Smooth muscle cell (in vitro differentiated cells): ENCODE measurements at regions not wholly inside any gene's neighbourhood (a gene's known extent, or its start where the extent isn't known, plus 50 kb on each side); places are given as distances from the start of the nearest gene placed in this dataset.
"Not testable (repeated sequence)": the region's sequence is repeated elsewhere in the genome, so short reads cannot be mapped to it uniquely, and the experiment has no call there.

Experiments
- DNase-seq: peaks from one replicate; lab custom pipeline; 2025; ENCODE audit not compliant: unreplicated experiment; lab: John Stamatoyannopoulos, UW
- H2AFZ ChIP-seq: fragments of 200-600 bp; sonication (generic); 2 replicates; pipeline ENCODE4 v1.6.0; 2016; ENCODE audit warnings: antibody characterized with exemption, low read depth, mild to moderate bottlenecking
- H3F3A ChIP-seq: fragments of 200-600 bp; sonication (generic); 2 replicates; pipeline ENCODE4 v1.6.0; 2017; ENCODE audit warnings: antibody characterized with exemption, low read depth
- H3K27ac ChIP-seq: fragments of 200-600 bp; sonication (generic); 2 replicates; pipeline ENCODE4 v1.5.1; 2016; ENCODE audit warnings: low read depth, mild to moderate bottlenecking
- H3K27me3 ChIP-seq: fragments of 200-600 bp; sonication (generic); 2 replicates; pipeline ENCODE4 v1.6.1; 2016; ENCODE audit warnings: low read depth, mild to moderate bottlenecking
- H3K36me3 ChIP-seq: fragments of 200-600 bp; sonication (generic); 2 replicates; pipeline ENCODE4 v1.5.1; 2016; ENCODE audit warnings: low read depth
- H3K4me1 ChIP-seq: fragments of 200-600 bp; sonication (generic); 2 replicates; pipeline ENCODE4 v1.5.1; 2016; ENCODE audit warnings: low read depth
- H3K4me2 ChIP-seq: fragments of 200-600 bp; sonication (generic); 2 replicates; pipeline ENCODE4 v1.6.0; 2016; ENCODE audit warnings: mild to moderate bottlenecking
- H3K4me3 ChIP-seq: fragments of 200-600 bp; sonication (generic); 2 replicates; pipeline ENCODE4 v1.5.1; 2016; ENCODE audit warnings: mild to moderate bottlenecking
- H3K79me2 ChIP-seq: fragments of 200-600 bp; sonication (generic); 2 replicates; pipeline ENCODE4 v1.6.0; 2016; ENCODE audit warnings: low read depth, mild to moderate bottlenecking
- H3K9ac ChIP-seq: fragments of 200-600 bp; sonication (generic); 2 replicates; pipeline ENCODE4 v1.6.0; 2016; ENCODE audit warnings: low read depth
- H3K9me3 ChIP-seq: fragments of 200-600 bp; sonication (generic); replicated peaks from 2 replicates; pipeline ENCODE4 v1.5.1; 2016; ENCODE audit warnings: low read depth
- H4K20me1 ChIP-seq: fragments of 200-600 bp; sonication (generic); 2 replicates; pipeline ENCODE4 v1.6.0; 2016; ENCODE audit warnings: low read depth
- CTCF ChIP-seq: fragments of 200-600 bp; sonication (generic); IDR thresholded peaks from 2 replicates; pipeline ENCODE4 v1.5.1; 2017; ENCODE audit warnings: borderline replicate concordance, mild to moderate bottlenecking, antibody characterized with exemption; ENCODE audit not compliant: insufficient read depth, poor library complexity, severe bottlenecking
- WGBS: methylation state at CpG from one replicate; pipeline ENCODE4 v1.1.7; 2016; ENCODE audit warnings: low lambda C conversion rate; 5-methylcytosine and 5-hydroxymethylcytosine counted together

DNA sequence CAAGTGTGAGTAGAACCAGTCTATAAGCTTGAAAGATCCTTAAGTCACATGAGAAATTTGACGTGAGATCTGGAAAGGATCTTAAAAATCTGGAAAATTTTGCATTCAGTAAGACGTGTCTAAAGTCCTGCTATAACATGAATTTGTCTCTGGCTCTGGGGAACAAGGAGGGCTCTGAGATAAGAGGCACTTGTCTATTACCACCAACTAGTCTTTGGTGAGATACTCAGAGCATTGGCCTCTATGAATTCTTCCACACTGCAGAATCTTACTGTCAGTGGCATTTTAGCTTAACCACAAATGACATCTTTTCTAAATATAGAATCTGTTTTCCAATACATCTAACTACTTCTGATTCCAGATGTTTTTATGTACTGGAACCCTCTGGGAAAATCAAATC, 1504.5 kb downstream of the DPP10 start:
- H3K36me3 ChIP-seq = no peaks in the 10 kb centered on the region
- peaks cover 14% of the 10 kb centered on the region for H3K27me3 ChIP-seq
- no peak for TF ChIP-seq CTCF
- no peaks in the 10 kb centered on the region for H3K79me2 ChIP-seq
- H4K20me1 ChIP-seq = no peaks in the 10 kb centered on the region
- WGBS = 39% methylated on average over 2 of the region's 2 CpGs
- no peak for DNase-seq
- no peaks in the 10 kb centered on the region for H3K9me3 ChIP-seq
- H3K9ac ChIP-seq = no peak overlapping the region
- no peaks in the 10 kb centered on the region for H3F3A ChIP-seq
- H3K4me3 ChIP-seq = no peak overlapping the region
- no peaks in the 10 kb centered on the region for H3K4me1 ChIP-seq
- no peak overlapping the region for H2AFZ ChIP-seq
- no peak overlapping the region for H3K27ac ChIP-seq
- H3K4me2 ChIP-seq = peak overlapping the region; percentile 10

DNA sequence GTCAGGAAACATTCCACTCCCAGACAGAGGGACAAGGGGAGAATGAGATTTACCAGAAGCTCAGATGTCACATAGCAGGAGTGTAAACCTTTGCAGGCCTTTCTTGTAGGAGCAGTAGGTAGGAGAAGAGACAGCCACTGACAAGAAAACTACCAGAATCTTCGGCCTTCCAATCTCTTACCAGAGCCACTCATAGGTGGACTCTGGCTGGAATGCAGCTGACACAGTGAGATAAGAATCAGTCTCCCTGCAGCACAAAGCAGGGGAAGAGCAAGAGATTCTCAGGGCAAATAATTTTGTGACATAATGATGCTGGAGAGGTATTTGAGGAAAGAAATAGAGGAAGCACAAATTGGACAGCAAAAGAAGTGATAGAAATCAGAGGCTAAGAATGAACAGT, 1534.5 kb downstream of the DPP10 start:
- Histone ChIP-seq H3K36me3 (no peaks in the 10 kb centered on the region), H3K9me3 (no peaks in the 10 kb centered on the region), H3K27ac (no peak overlapping the region), H4K20me1 (no peaks in the 10 kb centered on the region), H3F3A (no peaks in the 10 kb centered on the region), H2AFZ (no peak overlapping the region), H3K79me2 (no peaks in the 10 kb centered on the region), H3K4me1 (no peaks in the 10 kb centered on the region), H3K4me2 (peak overlapping the region; percentile 17), H3K27me3 (peaks cover 42% of the 10 kb centered on the region), H3K9ac (no peak overlapping the region), H3K4me3 (no peak overlapping the region)
- no peak for TF ChIP-seq CTCF
- no peak for DNase-seq
- 6% methylated on average over 1 of the region's 1 CpG for WGBS

DNA sequence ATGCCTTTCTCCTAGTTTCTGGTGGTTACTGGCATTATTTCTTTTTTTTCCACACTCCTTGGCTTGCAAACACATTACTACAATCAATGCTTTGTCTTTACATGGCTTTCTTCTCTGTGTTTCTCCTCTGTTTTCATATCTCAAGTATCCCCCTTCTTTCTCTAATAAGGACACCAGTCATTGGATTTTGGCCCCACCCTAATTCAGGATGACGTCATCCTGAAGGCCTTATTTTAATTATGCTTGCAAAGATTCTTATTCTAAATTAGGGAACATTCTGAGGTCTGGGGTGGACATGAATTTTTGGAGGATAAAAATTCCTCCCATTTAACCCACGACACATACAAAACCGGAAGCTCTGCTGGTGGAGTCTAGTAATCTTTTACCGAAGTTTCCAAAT, 1556.6 kb downstream of the DPP10 start:
- Histone ChIP-seq H3K79me2 (no peaks in the 10 kb centered on the region), H3K4me1 (no peaks in the 10 kb centered on the region), H2AFZ (no peak overlapping the region), H3K4me3 (no peak overlapping the region), H4K20me1 (no peaks in the 10 kb centered on the region), H3K27ac (no peak overlapping the region), H3F3A (no peaks in the 10 kb centered on the region), H3K4me2 (no peak overlapping the region), H3K27me3 (no peaks in the 10 kb centered on the region), H3K9ac (no peak overlapping the region), H3K9me3 (no peaks in the 10 kb centered on the region), H3K36me3 (no peaks in the 10 kb centered on the region)
- TF ChIP-seq CTCF = no peak
- 95% methylated on average over 4 of the region's 4 CpGs for WGBS
- DNase-seq = no peak

GRCh38 chr2:116023026-116023425, 1580.6 kb downstream of the DPP10 start:
- Histone ChIP-seq H4K20me1 (no peaks in the 10 kb centered on the region), H3K27me3 (no peaks in the 10 kb centered on the region), H3K4me1 (no peaks in the 10 kb centered on the region), H3K4me3 (no peak overlapping the region), H3K36me3 (no peaks in the 10 kb centered on the region), H3K27ac (no peak overlapping the region), H3K9ac (no peak overlapping the region), H2AFZ (no peak overlapping the region), H3K9me3 (no peaks in the 10 kb centered on the region), H3F3A (no peaks in the 10 kb centered on the region), H3K4me2 (no peak overlapping the region), H3K79me2 (no peaks in the 10 kb centered on the region)
- no peak for DNase-seq
- no peak for TF ChIP-seq CTCF
- WGBS = 66% methylated on average over 2 of the region's 2 CpGs

DNA sequence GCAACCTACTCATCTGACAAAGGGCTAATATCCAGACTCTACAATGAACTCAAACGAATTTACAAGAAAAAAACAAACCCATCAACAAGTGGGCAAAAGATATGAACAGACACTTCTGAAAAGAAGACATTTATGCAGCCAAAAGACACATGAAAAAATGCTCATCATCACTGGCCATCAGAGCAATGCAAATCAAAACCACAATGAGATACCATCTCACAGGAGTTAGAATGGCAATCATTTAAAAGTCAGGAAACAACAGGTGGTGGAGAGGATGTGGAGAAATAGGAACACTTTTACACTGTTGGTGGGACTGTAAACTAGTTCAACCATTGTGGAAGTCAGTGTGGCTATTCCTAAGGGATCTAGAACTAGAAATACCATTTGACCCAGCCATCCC, 1596.3 kb downstream of the DPP10 start:
- H3K27me3 ChIP-seq, H3K9ac ChIP-seq, H3F3A ChIP-seq, H4K20me1 ChIP-seq, H3K79me2 ChIP-seq, H3K9me3 ChIP-seq, H3K4me1 ChIP-seq, H3K4me2 ChIP-seq, H3K27ac ChIP-seq, H3K4me3 ChIP-seq, DNase-seq, H3K36me3 ChIP-seq, H2AFZ ChIP-seq: not testable (repeated sequence)
- WGBS = 95% methylated on average over 1 of the region's 1 CpG
